ENCODE measurements at regions not wholly inside any gene's neighbourhood (a gene's known extent, or its start where the extent isn't known, plus 50 kb on each side); places are given as distances from the start of the nearest gene placed in this dataset.

DNA sequence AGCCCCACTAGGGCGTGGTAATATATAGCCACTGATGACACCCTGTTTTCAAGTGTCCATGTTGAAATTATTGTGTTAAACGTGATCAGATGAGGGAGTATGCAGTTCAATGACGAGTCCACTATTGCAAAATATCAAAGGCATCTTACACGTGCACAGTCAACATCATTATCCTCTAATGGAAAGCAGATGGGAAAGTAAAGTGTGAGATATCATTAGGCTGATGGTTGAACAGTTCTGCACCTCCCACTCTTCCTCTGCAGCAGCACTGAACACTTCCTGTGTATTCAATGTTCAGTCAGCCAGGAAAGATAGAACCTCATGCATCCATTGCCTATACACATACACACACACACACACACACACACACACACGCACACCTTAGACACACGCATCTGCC, 431.8 kb upstream of the CCDC54 start:
- TF ChIP-seq ZNF274 (IDR thresholded peaks at IDR 0.05; ENCODE audit: low read depth, low read length): no peak
- TF ChIP-seq YY1 (IDR thresholded peaks at IDR 0.05; ENCODE audit: insufficient read depth, insufficient read length): no peak
- no peak for TF ChIP-seq SUZ12 (IDR thresholded peaks at IDR 0.05; ENCODE audit: extremely low read depth, insufficient read depth, insufficient read length)
